Loucy (cell line): ENCODE measurements at regions not wholly inside any gene's neighbourhood (a gene's known extent, or its start where the extent isn't known, plus 50 kb on each side); places are given as distances from the start of the nearest gene placed in this dataset.
"Not testable (repeated sequence)": the region's sequence is repeated elsewhere in the genome, so short reads cannot be mapped to it uniquely, and the experiment has no call there.

Experiments
- H2AFZ ChIP-seq: fragments of 200-600 bp; sonication (generic); 2 replicates; pipeline ENCODE4 v1.6.0; 2016; ENCODE audit warnings: antibody characterized with exemption, mild to moderate bottlenecking, low read length, moderate library complexity
- H3F3A ChIP-seq: fragments of 200-600 bp; 2 replicates; pipeline ENCODE4 v1.6.0; 2016; ENCODE audit warnings: antibody characterized with exemption, low read depth, mild to moderate bottlenecking
- H3K27me3 ChIP-seq: fragments of 200-600 bp; sonication (generic); 2 replicates; pipeline ENCODE4 v1.6.1; 2014; ENCODE audit warnings: low read length, mild to moderate bottlenecking; ENCODE audit not compliant: insufficient read depth, poor library complexity, severe bottlenecking
- H3K36me3 ChIP-seq: fragments of 200-600 bp; sonication (generic); 2 replicates; pipeline ENCODE4 v1.6.1; 2016; ENCODE audit warnings: low read length; ENCODE audit not compliant: insufficient read depth
- H3K4me1 ChIP-seq: fragments of 200-600 bp; sonication (generic); 2 replicates; pipeline ENCODE4 v1.5.1; 2014; ENCODE audit warnings: low read length, mild to moderate bottlenecking; ENCODE audit not compliant: insufficient read depth, poor library complexity, severe bottlenecking
- H3K4me2 ChIP-seq: fragments of 200-600 bp; sonication (generic); 2 replicates; pipeline ENCODE4 v1.6.0; 2014; ENCODE audit warnings: antibody characterized with exemption, low read length, low read depth, mild to moderate bottlenecking; ENCODE audit not compliant: poor library complexity, severe bottlenecking
- H3K4me3 ChIP-seq: fragments of 200-600 bp; sonication (generic); 2 replicates; pipeline ENCODE4 v1.5.1; 2014; ENCODE audit warnings: low read length, mild to moderate bottlenecking, mixed read lengths; ENCODE audit not compliant: poor library complexity, severe bottlenecking
- H3K79me2 ChIP-seq: fragments of 200-600 bp; sonication (generic); 2 replicates; pipeline ENCODE4 v1.6.1; 2014; ENCODE audit warnings: low read length; ENCODE audit not compliant: insufficient read depth
- H3K9ac ChIP-seq: fragments of 200-600 bp; sonication (generic); 2 replicates; pipeline ENCODE4 v1.6.0; 2014; ENCODE audit warnings: mild to moderate bottlenecking, low read depth, low read length, moderate library complexity; ENCODE audit not compliant: poor library complexity, severe bottlenecking
- H3K9me2 ChIP-seq: fragments of 200-600 bp; sonication (generic); replicated peaks from 2 replicates; pipeline ENCODE4 v1.6.1; 2016; ENCODE audit warnings: low read depth, low read length, mixed read lengths
- H3K9me3 ChIP-seq: fragments of 200-600 bp; sonication (generic); 2 replicates; pipeline ENCODE4 v1.6.1; 2014; ENCODE audit warnings: mild to moderate bottlenecking, antibody characterized with exemption, low read length, low read depth; ENCODE audit not compliant: insufficient read depth
- H4K20me1 ChIP-seq: fragments of 200-600 bp; sonication (generic); 2 replicates; pipeline ENCODE4 v1.6.0; 2014; ENCODE audit warnings: antibody characterized with exemption, low read length, mild to moderate bottlenecking; ENCODE audit not compliant: insufficient read depth, poor library complexity, severe bottlenecking
- CTCF ChIP-seq: fragments of 200-600 bp; sonication (generic); conservative IDR thresholded peaks from 2 replicates; pipeline ENCODE4 v1.5.1; 2014; ENCODE audit warnings: mild to moderate bottlenecking, antibody characterized with exemption, low read length
- EZH2phosphoT487 ChIP-seq: fragments of 200-600 bp; IDR thresholded peaks from 2 replicates; pipeline ENCODE4 v1.6.1; 2018; ENCODE audit warnings: antibody characterized with exemption, mild to moderate bottlenecking, moderate library complexity, borderline replicate concordance

GRCh38 chr1:168835791-168836190 is 106.8 kb upstream of the DPT start:
- Histone ChIP-seq H3K4me2 (no peak overlapping the region), H3K9ac (no peak overlapping the region), H3K4me1 (peaks cover 16% of the 10 kb centered on the region), H3K9me2 (no peaks in the 10 kb centered on the region), H3F3A (no peaks in the 10 kb centered on the region), H3K27me3 (no peaks in the 10 kb centered on the region), H3K9me3 (no peaks in the 10 kb centered on the region; the same call in 1 of the 2 replicates), H2AFZ (no peak overlapping the region), H3K79me2 (no peaks in the 10 kb centered on the region), H3K4me3 (no peak overlapping the region), H4K20me1 (no peaks in the 10 kb centered on the region), H3K36me3 (no peaks in the 10 kb centered on the region)
- TF ChIP-seq CTCF (no peak), EZH2phosphoT487 (no peak)

DNA sequence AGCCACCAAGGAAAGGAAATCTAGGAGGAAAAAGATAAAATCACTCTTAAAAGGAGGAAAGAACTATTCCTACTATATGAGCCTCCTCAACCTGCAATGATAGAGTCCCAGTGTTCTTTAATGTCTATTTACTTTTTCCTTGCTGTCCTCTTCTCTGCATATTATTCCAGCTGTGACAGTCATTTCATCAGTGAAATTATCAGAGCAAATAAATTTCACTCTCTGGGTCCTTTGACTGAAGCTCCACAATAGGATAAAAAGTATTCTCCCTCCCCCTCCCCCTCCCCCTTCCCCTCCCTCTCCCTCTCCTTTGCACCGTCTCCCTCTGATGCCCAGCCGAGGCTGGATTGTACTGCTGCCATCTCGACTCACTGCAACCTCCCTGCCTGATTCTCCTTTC is 107.5 kb upstream of the DPT start:
- H4K20me1 ChIP-seq, result no peaks in the 10 kb centered on the region
- H3K4me1 ChIP-seq, result peaks cover 16% of the 10 kb centered on the region
- H3K4me2 ChIP-seq, result no peak overlapping the region
- H3K27me3 ChIP-seq, result no peaks in the 10 kb centered on the region
- H3K9ac ChIP-seq, result no peak overlapping the region
- no peaks in the 10 kb centered on the region for H3K36me3 ChIP-seq
- no peaks in the 10 kb centered on the region for H3K79me2 ChIP-seq
- H3K4me3 ChIP-seq, result no peak overlapping the region
- H3K9me3 ChIP-seq, result no peaks in the 10 kb centered on the region; the same call in 1 of the 2 replicates
- H2AFZ ChIP-seq, result no peak overlapping the region
- no peaks in the 10 kb centered on the region for H3F3A ChIP-seq
- TF ChIP-seq EZH2phosphoT487 (no peak), CTCF (no peak)
- no peaks in the 10 kb centered on the region for H3K9me2 ChIP-seq

DNA sequence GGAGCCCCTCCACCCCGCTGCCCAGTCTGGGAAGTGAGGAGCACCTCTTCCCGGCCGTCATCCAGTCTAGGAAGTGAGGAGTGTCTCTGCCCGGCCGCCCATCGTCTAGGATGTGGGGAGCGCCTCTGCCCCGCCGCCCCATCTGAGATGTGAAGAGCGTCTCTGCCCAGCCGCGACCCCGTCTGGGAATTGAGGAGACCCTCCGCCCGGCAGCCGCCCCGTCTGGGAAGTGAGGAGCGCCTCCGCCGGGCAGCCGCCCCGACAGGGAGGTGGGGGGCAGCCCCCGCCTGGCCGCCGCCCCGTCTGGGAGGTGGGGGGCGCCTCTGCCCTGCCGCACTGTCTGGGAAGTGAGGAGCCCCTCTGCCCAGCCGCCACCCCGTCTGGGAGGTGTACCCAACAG is 108.2 kb upstream of the DPT start:
- not testable (repeated sequence) for H3K27me3 ChIP-seq, H4K20me1 ChIP-seq, H3K9me2 ChIP-seq, H3K79me2 ChIP-seq, H3K36me3 ChIP-seq, H3K4me2 ChIP-seq, H3K4me3 ChIP-seq, H3F3A ChIP-seq, H2AFZ ChIP-seq, H3K9me3 ChIP-seq, H3K9ac ChIP-seq
- peaks cover 16% of the 10 kb centered on the region for H3K4me1 ChIP-seq

DNA sequence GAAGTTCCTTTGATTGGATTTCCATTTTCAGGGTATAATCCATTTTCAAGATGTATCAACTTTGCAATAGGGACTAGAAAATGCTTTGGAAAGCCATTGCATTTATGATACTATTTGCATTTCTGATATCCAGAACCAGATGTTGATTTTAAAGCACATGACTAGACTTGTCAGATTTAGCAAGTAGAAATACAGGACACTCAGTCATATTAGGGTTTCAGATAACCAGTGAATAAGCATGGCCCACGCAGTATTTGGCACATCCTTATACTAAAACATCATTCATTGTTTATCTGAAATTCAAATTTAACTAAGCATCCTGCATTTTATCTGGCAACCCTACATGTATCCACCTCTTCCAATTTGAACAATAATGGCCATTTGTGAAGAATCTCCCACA is 113.3 kb upstream of the DPT start:
- TF ChIP-seq CTCF (no peak), EZH2phosphoT487 (no peak)
- Histone ChIP-seq H3K4me1 (no peaks in the 10 kb centered on the region), H2AFZ (no peak overlapping the region), H3K9me3 (no peaks in the 10 kb centered on the region; the same call in 1 of the 2 replicates), H3K9me2 (no peaks in the 10 kb centered on the region), H3K4me2 (no peak overlapping the region), H3K36me3 (no peaks in the 10 kb centered on the region), H3K79me2 (no peaks in the 10 kb centered on the region), H3K9ac (no peak overlapping the region), H3K4me3 (no peak overlapping the region), H4K20me1 (no peaks in the 10 kb centered on the region), H3K27me3 (no peaks in the 10 kb centered on the region), H3F3A (no peaks in the 10 kb centered on the region)
